Left ventricle myocardium inferior (tissue), 1 donor: ENCODE measurements at regions not wholly inside any gene's neighbourhood (a gene's known extent, or its start where the extent isn't known, plus 50 kb on each side); places are given as distances from the start of the nearest gene placed in this dataset.

ENCODE experiments used
- DNase-seq: peaks from one replicate; pipeline ENCODE4 v3.0.0-alpha.2; 2020
- H3K27ac ChIP-seq: fragments of 200-600 bp; replicated peaks from 2 replicates; pipeline ENCODE4 v1.8.0; 2021
- H3K27me3 ChIP-seq: fragments of 200-600 bp; 2 replicates; pipeline ENCODE4 v1.8.0; 2021; ENCODE audit warnings: low read depth
- H3K36me3 ChIP-seq: fragments of 200-600 bp; 2 replicates; pipeline ENCODE4 v1.8.0; 2021
- H3K4me1 ChIP-seq: fragments of 200-600 bp; 2 replicates; pipeline ENCODE4 v1.8.0; 2021
- H3K4me3 ChIP-seq: fragments of 200-600 bp; 2 replicates; pipeline ENCODE4 v1.8.0; 2021; ENCODE audit warnings: mild to moderate bottlenecking, moderate library complexity
- H3K9me3 ChIP-seq: fragments of 200-600 bp; replicated peaks from 2 replicates; pipeline ENCODE4 v1.8.0; 2021
- CTCF ChIP-seq: fragments of 200-600 bp; IDR thresholded peaks from 2 replicates; pipeline ENCODE4 v1.8.0; 2021; ENCODE audit warnings: antibody characterized with exemption, mild to moderate bottlenecking, borderline replicate concordance
- intact Hi-C: fragments of 100-400 bp; cut with micrococcal nuclease; formaldehyde crosslinking; loops from one replicate; pipeline ENCODE4 v1.11.0; 2022
- donor health status: DM: no; HTN: yes; CAD: no; lungs with severe emphysema.

DNA sequence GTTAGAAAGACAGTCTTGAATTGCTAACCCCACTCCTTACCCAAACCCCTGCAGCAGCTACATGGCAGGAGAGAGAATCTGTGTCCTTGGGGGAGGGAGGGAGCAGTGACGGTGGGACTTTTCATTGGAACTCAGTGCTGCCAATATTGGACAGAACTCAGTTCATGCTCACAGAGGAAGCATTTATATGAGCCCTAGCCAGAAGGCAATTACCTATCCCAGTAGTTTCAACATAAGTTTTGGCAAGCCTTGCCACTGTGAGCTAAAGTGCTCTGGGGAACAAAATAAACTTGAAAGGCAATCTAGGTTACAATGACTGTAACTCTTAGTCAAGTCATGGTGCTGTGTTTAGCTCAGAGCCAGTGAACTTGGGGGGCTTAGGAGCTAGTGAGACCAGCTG is 1013.4 kb upstream of the COX7C start:
- Histone ChIP-seq H3K36me3 (no peaks in the 10 kb centered on the region), H3K9me3 (no peaks in the 10 kb centered on the region), H3K27ac (no peak overlapping the region), H3K4me3 (no peak overlapping the region), H3K27me3 (no peaks in the 10 kb centered on the region), H3K4me1 (no peaks in the 10 kb centered on the region)
- intact Hi-C loops, result no loop called here
- no peak for DNase-seq
- no peak for TF ChIP-seq CTCF

- Histone ChIP-seq H3K4me3 (no peak overlapping the region), H3K9me3 (no peaks in the 10 kb centered on the region), H3K36me3 (no peaks in the 10 kb centered on the region), H3K4me1 (no peaks in the 10 kb centered on the region), H3K27me3 (no peaks in the 10 kb centered on the region), H3K27ac (no peak overlapping the region)
- TF ChIP-seq CTCF, result no peak
- intact Hi-C loops, result no loop called here
- no peak for DNase-seq
Measured at GRCh38 chr5:85604786-85605185, 1013.0 kb upstream of the COX7C start.

DNA sequence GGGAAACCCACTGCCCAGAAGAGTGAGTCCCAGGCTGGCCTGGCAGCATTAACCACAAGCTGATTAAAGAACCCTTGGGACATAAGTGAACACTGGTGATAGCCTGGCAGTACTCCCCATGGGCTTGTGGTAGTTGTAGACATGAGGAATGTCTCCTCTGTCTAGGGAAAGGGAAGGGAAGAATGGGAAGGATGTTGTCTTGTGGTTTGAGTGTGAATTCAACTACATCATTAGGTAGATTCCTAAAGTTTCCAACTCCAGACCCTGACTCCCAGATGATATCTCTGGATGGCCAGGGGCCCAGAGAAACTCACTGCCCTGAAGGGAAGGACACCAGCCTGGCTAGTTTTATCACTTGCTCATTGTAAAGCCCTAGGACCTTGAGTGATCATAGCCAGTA is 1012.4 kb upstream of the COX7C start:
- no peaks in the 10 kb centered on the region for H3K4me1 ChIP-seq
- TF ChIP-seq CTCF, result no peak

GRCh38 chr5:85614489-85614888 is 1003.3 kb upstream of the COX7C start:
- Histone ChIP-seq H3K9me3 (no peaks in the 10 kb centered on the region), H3K4me3 (no peak overlapping the region), H3K27me3 (no peaks in the 10 kb centered on the region), H3K4me1 (no peaks in the 10 kb centered on the region), H3K36me3 (no peaks in the 10 kb centered on the region), H3K27ac (no peak overlapping the region)
- no peak for DNase-seq
- no peak for TF ChIP-seq CTCF
- intact Hi-C loops, result no loop called here

More for the DNA sequence above, 1012.4 kb upstream of the COX7C start:
- Histone ChIP-seq H3K27me3 (no peaks in the 10 kb centered on the region), H3K9me3 (no peaks in the 10 kb centered on the region), H3K36me3 (no peaks in the 10 kb centered on the region), H3K4me3 (no peak overlapping the region), H3K27ac (no peak overlapping the region)
- DNase-seq, result no peak
- intact Hi-C loops, result no loop called here

- intact Hi-C loops, result no loop called here
Measured at GRCh38 chr5:85621668-85622067, 996.1 kb upstream of the COX7C start.

More at GRCh38 chr5:85621668-85622067, 996.1 kb upstream of the COX7C start:
- no peaks in the 10 kb centered on the region for H3K36me3 ChIP-seq
- no peaks in the 10 kb centered on the region for H3K4me1 ChIP-seq
- no peak overlapping the region for H3K27ac ChIP-seq
- no peak for DNase-seq
- H3K4me3 ChIP-seq, result no peak overlapping the region
- TF ChIP-seq CTCF, result no peak
- H3K27me3 ChIP-seq, result no peaks in the 10 kb centered on the region
- H3K9me3 ChIP-seq, result no peaks in the 10 kb centered on the region
